ENCODE measurements at regions not wholly inside any gene's neighbourhood (a gene's known extent, or its start where the extent isn't known, plus 50 kb on each side); places are given as distances from the start of the nearest gene placed in this dataset.
A peak's percentile ranks its signal among the peaks of the same experiment; 100 is the strongest.

GRCh38 chr2:164388511-164388910, 232.8 kb downstream of the GRB14 start (continued):
- TF ChIP-seq ZBTB33 (IDR thresholded peaks at IDR 0.05; ENCODE audit: borderline replicate concordance, low read depth) (no peak), RCOR1 (IDR thresholded peaks at IDR 0.05; ENCODE audit: low read length) (no peak), FOXM1 (IDR thresholded peaks at IDR 0.05; ENCODE audit: low read depth) (no peak), USF1 (IDR thresholded peaks at IDR 0.05; ENCODE audit: borderline replicate concordance, low read depth) (no peak), POLR2AphosphoS5 (IDR thresholded peaks at IDR 0.05; ENCODE audit: low read depth, low read length) (no peak), EP300 (IDR thresholded peaks at IDR 0.05; ENCODE audit: borderline replicate concordance in 1 of 2, low read depth in 1 of 2, low read length in 1 of 2) (no peak), TCF12 (IDR thresholded peaks at IDR 0.05) (peak; percentile 53)

- H3K9me3 ChIP-seq, result no peaks in the 10 kb centered on the region
- no peak for TF ChIP-seq ELF1 (IDR thresholded peaks at IDR 0.05)
- TF ChIP-seq GATA2 (CRISPR knock-in tag; IDR thresholded peaks at IDR 0.05), result no peak
- TF ChIP-seq USF2 (IDR thresholded peaks at IDR 0.05; ENCODE audit: borderline replicate concordance, low read depth, low read length), result no peak
- no peak for TF ChIP-seq TEAD4 (IDR thresholded peaks at IDR 0.05; ENCODE audit: borderline replicate concordance, insufficient read depth)
- no peak for TF ChIP-seq YY1 (IDR thresholded peaks at IDR 0.05; ENCODE audit: low read depth)
- TF ChIP-seq EP300 (IDR thresholded peaks at IDR 0.05; ENCODE audit: borderline replicate concordance in 1 of 2, low read depth in 1 of 2, low read length in 1 of 2), result no peak
- no peak for TF ChIP-seq PBX3 (IDR thresholded peaks at IDR 0.05)
- no peak for TF ChIP-seq FOXM1 (IDR thresholded peaks at IDR 0.05; ENCODE audit: low read depth)
- TF ChIP-seq CTCF (IDR thresholded peaks at IDR 0.05), result no peak
- TF ChIP-seq RFX5 (IDR thresholded peaks at IDR 0.05; ENCODE audit: low read length), result no peak
- TF ChIP-seq SIN3A (IDR thresholded peaks at IDR 0.05; ENCODE audit: borderline replicate concordance, low read depth, low read length), result no peak
- no peak for TF ChIP-seq MEF2A (IDR thresholded peaks at IDR 0.05; ENCODE audit: borderline replicate concordance, low read depth)
- no peak for TF ChIP-seq NRF1 (IDR thresholded peaks at IDR 0.05; ENCODE audit: low read depth, low read length)
- no peak for TF ChIP-seq POLR2AphosphoS5 (IDR thresholded peaks at IDR 0.05; ENCODE audit: low read depth, low read length)
- TF ChIP-seq REST (IDR thresholded peaks at IDR 0.05; ENCODE audit: low read depth, low read length), result no peak
- no peak for TF ChIP-seq RXRA (IDR thresholded peaks at IDR 0.05; ENCODE audit: borderline replicate concordance, low read depth)
- no peak for TF ChIP-seq NFIC (IDR thresholded peaks at IDR 0.05; ENCODE audit: borderline replicate concordance)
- TF ChIP-seq GABPA (IDR thresholded peaks at IDR 0.05; ENCODE audit: low read depth), result no peak
- TF ChIP-seq RCOR1 (IDR thresholded peaks at IDR 0.05; ENCODE audit: low read length), result no peak
- TF ChIP-seq EZH2phosphoT487 (IDR thresholded peaks at IDR 0.05; ENCODE audit: borderline replicate concordance, low read depth), result no peak
- DNase-seq, result no peak
- no peak overlapping the region for H3K27ac ChIP-seq (ENCODE audit: low read depth in 2 of 2, low read length in 1 of 2)
- no peaks in the 10 kb centered on the region for H3K27me3 ChIP-seq (ENCODE audit: insufficient read depth)
- no peak overlapping the region for H2AFZ ChIP-seq (ENCODE audit: low read depth)
- H3K4me3 ChIP-seq (ENCODE audit: low read depth in 2 of 2, low read length in 1 of 2), result no peak overlapping the region
- H3F3A ChIP-seq (replicated peaks; ENCODE audit: insufficient read depth), result no peaks in the 10 kb centered on the region
- H4K20me1 ChIP-seq (ENCODE audit: insufficient read depth), result no peaks in the 10 kb centered on the region
- no peaks in the 10 kb centered on the region for H3K36me3 ChIP-seq (replicated peaks in 1 of 2; ENCODE audit: control insufficient read depth in 1 of 2, insufficient read depth in 2 of 2, low read length in 1 of 2)
- no peak overlapping the region for H3K9ac ChIP-seq
- H3K9me2 ChIP-seq, result no peaks in the 10 kb centered on the region
- no peaks in the 10 kb centered on the region for H3K79me2 ChIP-seq (ENCODE audit: insufficient read depth)
- POLR2A ChIA-PET, result no interaction called here
- WGBS (ENCODE audit: low lambda C conversion rate), result 81% methylated on average over 5 of the region's 5 CpGs
- CTCF ChIA-PET, result no interaction called here
- H3K4me1 ChIP-seq (ENCODE audit: control insufficient read depth in 1 of 2, insufficient read depth in 2 of 2, low read depth in 1 of 2, low read length in 1 of 2), result peaks cover 0 to 10% of the 10 kb centered on the region in 2 experiments; a peak in 2 of 4 replicates
- H3K4me2 ChIP-seq, result no peak overlapping the region
These were observed 235.1 kb downstream of the GRB14 start for GRCh38 chr2:164386231-164386630.

All from SK-N-SH (cell line).